Loucy (cell line): ENCODE measurements at regions not wholly inside any gene's neighbourhood (a gene's known extent, or its start where the extent isn't known, plus 50 kb on each side); places are given as distances from the start of the nearest gene placed in this dataset.

Source experiments
- EZH2phosphoT487 ChIP-seq: fragments of 200-600 bp; IDR thresholded peaks from 2 replicates; pipeline ENCODE4 v1.6.1; 2018; ENCODE audit warnings: antibody characterized with exemption, mild to moderate bottlenecking, moderate library complexity, borderline replicate concordance
- TF ChIP-seq, protein P1 (sequence below): fragments of 200-600 bp; sonication (generic); conservative IDR thresholded peaks from 2 replicates; pipeline ENCODE4 v1.5.1; 2014; ENCODE audit warnings: mild to moderate bottlenecking, antibody characterized with exemption, low read length

DNA sequence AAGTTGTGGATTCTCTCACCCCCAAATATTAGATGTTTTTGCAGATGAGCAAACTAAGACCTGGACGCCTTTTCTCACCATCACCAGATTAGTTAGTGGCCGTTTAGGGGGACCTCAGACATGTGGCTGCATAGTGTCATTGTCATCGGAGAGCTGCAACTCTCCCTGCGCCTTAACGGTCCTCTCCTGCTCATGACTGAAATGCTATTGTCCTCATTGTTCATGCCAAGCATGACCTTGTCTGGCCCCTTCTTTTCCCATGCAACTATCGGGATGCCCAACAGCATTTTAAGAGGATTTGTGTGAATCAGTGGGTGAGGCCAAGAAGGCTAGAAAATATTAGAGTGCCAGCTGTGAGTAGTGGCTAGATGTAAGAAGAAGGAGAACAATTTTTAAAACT lies 174.2 kb downstream of the SOCS6 start:
- TF ChIP-seq, protein P1, sequence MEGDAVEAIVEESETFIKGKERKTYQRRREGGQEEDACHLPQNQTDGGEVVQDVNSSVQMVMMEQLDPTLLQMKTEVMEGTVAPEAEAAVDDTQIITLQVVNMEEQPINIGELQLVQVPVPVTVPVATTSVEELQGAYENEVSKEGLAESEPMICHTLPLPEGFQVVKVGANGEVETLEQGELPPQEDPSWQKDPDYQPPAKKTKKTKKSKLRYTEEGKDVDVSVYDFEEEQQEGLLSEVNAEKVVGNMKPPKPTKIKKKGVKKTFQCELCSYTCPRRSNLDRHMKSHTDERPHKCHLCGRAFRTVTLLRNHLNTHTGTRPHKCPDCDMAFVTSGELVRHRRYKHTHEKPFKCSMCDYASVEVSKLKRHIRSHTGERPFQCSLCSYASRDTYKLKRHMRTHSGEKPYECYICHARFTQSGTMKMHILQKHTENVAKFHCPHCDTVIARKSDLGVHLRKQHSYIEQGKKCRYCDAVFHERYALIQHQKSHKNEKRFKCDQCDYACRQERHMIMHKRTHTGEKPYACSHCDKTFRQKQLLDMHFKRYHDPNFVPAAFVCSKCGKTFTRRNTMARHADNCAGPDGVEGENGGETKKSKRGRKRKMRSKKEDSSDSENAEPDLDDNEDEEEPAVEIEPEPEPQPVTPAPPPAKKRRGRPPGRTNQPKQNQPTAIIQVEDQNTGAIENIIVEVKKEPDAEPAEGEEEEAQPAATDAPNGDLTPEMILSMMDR = no peak
- no peak for TF ChIP-seq EZH2phosphoT487
